Right lung (tissue), 2 donors: ENCODE measurements at regions not wholly inside any gene's neighbourhood (a gene's known extent, or its start where the extent isn't known, plus 50 kb on each side); places are given as distances from the start of the nearest gene placed in this dataset.
"Not testable (repeated sequence)": the region's sequence is repeated elsewhere in the genome, so short reads cannot be mapped to it uniquely, and the experiment has no call there.

ENCODE experiments used
- DNase-seq, 2 donors: peaks; one replicate each; pipeline ENCODE4 v3.0.0-alpha.2; 2013

GRCh38 chrX:40788698-40789097 lies 53.4 kb upstream of the MED14 start:
- not testable (repeated sequence) for DNase-seq

DNA sequence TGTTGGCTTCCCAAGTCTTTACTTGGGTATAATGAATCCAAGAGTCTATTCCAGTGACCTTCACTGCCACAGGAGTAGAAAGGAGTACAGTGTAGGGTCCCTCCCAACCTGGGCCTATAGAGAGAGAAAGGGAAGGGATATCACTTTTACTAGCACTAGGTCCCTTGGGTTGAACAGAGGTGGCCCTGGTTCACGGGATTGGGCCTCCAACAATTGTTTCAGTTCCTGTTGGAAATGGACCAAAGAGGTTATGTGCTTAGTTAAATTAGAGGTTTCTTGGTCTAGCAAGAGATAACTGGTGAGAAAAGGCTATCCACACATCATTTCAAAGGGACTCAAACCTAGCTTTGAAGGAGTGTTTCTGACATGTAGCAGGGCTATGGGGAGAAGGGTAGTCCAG lies 57.1 kb upstream of the MED14 start:
- no peak for DNase-seq

GRCh38 chrX:40794829-40795130 lies 59.4 kb upstream of the MED14 start:
- DNase-seq, result not testable (repeated sequence)

- not testable (repeated sequence) for DNase-seq
Observed at GRCh38 chrX:40799745-40800144, 64.4 kb upstream of the MED14 start.

- DNase-seq, result no peak
Observed at GRCh38 chrX:40805404-40805803, 70.1 kb upstream of the MED14 start.

DNA sequence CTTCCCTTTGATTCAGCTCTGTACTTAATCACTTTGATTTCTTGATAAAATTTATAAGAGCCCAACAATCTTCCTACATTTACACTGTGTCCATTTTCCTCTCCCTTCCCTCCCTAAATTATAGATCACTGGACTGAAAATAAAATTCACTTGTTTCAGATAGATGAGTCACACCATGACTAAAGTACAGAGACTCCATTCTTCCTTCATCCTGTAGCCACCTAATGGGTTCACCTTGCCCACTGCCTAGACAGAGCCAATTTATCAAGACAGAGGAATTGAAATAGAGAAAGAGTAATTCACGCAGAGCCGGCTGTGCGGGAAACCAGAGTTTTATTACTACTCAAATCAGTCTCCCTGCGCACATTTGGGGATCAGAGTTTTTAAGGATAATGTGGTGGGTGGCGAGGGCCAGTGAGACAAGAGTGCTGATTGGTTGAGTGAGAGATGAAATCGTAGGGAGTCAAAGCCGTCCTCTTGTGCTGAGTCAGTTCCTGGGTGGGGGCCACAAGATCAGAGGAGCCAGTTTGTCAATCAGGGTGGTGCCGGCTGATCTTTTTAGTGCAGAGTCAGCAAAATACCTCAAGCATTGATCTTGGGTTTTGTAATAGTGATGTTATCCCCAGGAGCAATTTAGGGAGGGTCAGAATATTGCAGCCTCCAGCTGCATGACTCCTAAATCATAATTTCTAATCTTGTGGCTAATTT lies 71.3 kb upstream of the MED14 start:
- DNase-seq, result no peak

DNA sequence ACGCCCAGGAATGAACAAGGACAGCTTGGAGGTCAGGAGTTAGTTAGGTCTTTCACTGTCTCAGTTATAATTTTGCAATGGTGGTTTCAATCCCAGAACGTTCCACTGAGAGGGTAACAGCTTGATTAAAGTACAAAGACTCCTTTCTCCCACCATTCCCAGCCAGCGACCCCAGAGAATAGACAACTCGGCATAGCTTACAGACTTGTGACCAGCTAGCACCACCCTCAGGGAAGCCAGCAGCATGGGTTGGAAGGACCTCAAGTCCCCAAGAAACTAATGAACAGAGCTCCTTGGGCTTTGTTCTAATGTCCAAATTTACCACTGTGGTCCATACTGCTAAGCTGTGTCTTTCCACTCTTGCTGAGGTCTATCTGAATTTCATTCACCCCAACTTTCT lies 72.0 kb upstream of the MED14 start:
- DNase-seq, result no peak

DNA sequence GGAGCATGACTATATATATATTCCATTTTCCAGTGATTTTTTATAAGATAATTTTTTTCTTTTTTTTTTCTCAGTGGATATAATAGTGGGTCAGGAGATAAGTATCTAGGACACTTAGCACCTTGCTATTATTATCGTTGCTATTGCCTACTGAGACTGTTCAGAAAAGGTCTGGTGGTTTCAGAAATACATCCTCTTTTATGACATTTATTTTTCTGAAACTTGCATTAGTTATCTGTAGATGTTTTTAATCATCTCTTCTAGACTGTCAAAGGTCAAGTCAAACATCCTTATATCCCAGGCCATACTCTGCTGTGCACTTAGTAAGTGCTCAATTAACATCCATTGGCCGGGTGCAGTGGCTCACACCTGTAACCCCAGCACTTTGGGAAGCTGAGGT lies 72.9 kb upstream of the MED14 start:
- no peak for DNase-seq

- DNase-seq, result no peak
Observed at GRCh38 chrX:40809210-40809609, 73.9 kb upstream of the MED14 start.

DNA sequence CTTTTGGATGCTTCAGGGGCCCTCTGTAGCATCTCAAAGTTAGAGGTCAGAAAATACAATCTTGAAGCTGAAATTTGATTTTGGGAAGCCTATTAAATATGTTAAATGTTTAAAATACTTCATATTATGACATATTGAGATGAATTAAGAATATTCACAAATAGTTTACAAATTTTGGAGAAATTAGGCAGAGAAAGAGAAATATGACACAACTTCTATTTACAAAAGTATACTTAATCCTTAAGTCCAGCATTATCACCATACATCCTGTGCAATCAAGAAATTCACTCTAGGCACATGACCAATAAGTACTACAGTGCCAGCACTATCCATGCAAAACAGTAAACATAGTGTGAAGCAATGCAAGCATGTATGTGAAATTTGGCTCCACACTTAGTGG lies 79.7 kb upstream of the MED14 start:
- DNase-seq, result not testable (repeated sequence)

DNA sequence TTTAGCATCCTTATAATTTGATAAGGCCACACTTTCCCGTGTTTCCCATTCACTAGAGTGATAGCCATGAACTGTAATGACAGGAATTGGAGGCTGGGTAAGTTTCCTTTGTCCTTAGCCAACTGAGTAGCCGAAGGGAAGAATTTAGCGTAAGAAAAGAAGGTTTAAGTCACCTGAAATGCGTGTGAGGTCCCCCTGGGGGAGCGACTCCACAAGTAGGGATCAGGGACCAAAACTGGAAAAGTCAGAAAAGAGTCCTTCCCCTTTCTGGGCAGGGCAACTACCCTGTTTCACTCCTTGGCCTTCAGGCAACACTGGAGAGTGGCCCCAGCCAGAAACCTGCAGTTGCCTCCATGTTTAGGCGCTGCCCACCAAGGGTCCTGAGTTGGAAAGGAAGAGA lies 81.6 kb upstream of the MED14 start:
- no peak for DNase-seq

- no peak for DNase-seq
Observed at GRCh38 chrX:40818236-40818635, 82.9 kb upstream of the MED14 start.

DNA sequence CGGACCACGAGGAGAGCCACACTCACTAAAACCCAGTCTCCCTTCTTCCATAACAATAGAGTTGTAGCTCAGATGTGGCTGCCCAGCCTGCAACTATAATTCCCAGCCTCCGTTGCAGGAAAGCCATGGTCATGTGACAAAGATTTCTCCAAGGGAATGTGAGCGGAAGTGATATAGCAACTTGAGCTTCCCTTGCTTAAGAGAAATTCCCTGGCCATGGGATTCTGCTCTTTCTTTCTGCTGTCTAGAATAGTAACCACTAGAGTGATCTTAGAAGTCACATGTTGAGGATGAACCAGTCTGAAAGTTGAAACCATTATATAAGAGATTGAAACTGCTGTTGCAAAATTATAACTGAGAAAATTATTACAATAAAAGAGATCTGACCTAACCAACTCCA lies 86.4 kb upstream of the MED14 start:
- DNase-seq, result no peak

- no peak for DNase-seq
Observed at GRCh38 chrX:40827331-40827730, 92.0 kb upstream of the MED14 start.

GRCh38 chrX:40831750-40832149 lies 96.4 kb upstream of the MED14 start:
- DNase-seq, result no peak

- DNase-seq, result no peak
Observed at GRCh38 chrX:40832723-40833122, 97.4 kb upstream of the MED14 start.

DNA sequence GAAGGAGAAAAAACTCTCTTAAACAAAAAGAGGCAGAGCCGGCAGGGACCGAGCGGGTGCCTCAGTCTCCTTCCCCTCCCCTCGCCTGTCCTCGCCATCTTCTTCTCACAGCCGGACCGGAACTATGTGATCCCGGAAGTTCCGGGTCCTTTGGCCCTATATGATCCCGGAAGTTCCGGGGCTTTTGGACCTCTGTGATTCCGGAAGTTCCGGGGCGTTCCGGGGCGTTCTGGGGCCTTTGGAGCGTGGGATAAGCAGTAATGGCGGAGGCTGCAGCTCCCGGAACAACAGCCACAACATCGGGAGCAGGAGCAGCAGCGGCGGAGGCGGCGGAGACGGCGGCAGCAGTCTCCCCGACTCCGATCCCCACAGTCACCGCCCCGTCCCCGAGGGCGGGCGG lies 98.9 kb upstream of the MED14 start:
- no peak for DNase-seq

- no peak for DNase-seq
Observed at GRCh38 chrX:40835526-40835925, 100.2 kb upstream of the MED14 start.

GRCh38 chrX:40843643-40844042 lies 108.3 kb upstream of the MED14 start:
- DNase-seq, result no peak

GRCh38 chrX:40844471-40844870 lies 109.1 kb upstream of the MED14 start:
- DNase-seq, result no peak

GRCh38 chrX:40845331-40845911 lies 110.1 kb upstream of the MED14 start:
- peak; percentile 67 to 77 for DNase-seq

GRCh38 chrX:40849906-40850823 lies 114.8 kb upstream of the MED14 start:
- DNase-seq, result no peak

DNA sequence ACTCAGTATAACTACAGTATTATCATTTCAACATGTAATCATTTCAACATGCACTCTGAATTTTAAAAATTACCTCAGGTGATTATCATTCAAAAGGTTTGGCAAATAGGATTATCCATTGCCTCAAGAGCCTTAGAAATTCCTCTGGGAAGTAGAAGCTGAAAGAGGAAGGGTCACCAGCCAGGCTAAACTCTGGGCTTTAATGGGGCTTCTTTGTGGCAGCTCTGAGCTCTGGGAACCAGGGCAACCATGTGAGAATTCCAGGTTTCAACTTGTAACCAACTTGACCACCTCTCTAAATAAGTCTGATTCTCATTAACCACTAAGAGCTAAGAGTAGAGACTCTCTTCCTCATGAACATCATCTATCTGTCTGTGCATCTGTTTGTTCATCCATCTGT lies 117.2 kb upstream of the MED14 start:
- DNase-seq, result no peak
